ENCODE measurements at regions not wholly inside any gene's neighbourhood (a gene's known extent, or its start where the extent isn't known, plus 50 kb on each side); places are given as distances from the start of the nearest gene placed in this dataset.

GRCh38 chr20:59429396-59429795, 129.0 kb downstream of the EDN3 start:
- peaks cover 8% of the 10 kb centered on the region for H3K9me3 Mint-ChIP-seq
- peaks cover 7% of the 10 kb centered on the region for H3K4me1 Mint-ChIP-seq
- H3K27me3 Mint-ChIP-seq, result peaks cover 1% of the 10 kb centered on the region
- no peak for DNase-seq
- no peaks in the 10 kb centered on the region for H3K36me3 Mint-ChIP-seq (ENCODE audit: low read depth)
- H3K4me3 Mint-ChIP-seq, result peak overlapping the region; percentile 41
- no peak overlapping the region for H3K27ac Mint-ChIP-seq
- intact Hi-C loops (cut with micrococcal nuclease), result no loop called here

- no peak overlapping the region for H3K27ac Mint-ChIP-seq
- no peak overlapping the region for H3K4me3 Mint-ChIP-seq
- DNase-seq, result no peak
- peaks cover 1% of the 10 kb centered on the region for H3K27me3 Mint-ChIP-seq
- H3K4me1 Mint-ChIP-seq, result peaks cover 7% of the 10 kb centered on the region
- H3K36me3 Mint-ChIP-seq (ENCODE audit: low read depth), result no peaks in the 10 kb centered on the region
- intact Hi-C loops (cut with micrococcal nuclease), result no loop called here
- H3K9me3 Mint-ChIP-seq, result peaks cover 8% of the 10 kb centered on the region
These were observed 130.6 kb downstream of the EDN3 start for GRCh38 chr20:59431014-59431413.

GRCh38 chr20:59434960-59435359, 134.5 kb downstream of the EDN3 start:
- no peak for DNase-seq
- intact Hi-C loops (cut with micrococcal nuclease), result no loop called here
- Mint-ChIP-seq H3K27me3 (peaks cover 1% of the 10 kb centered on the region), H3K9me3 (no peaks in the 10 kb centered on the region), H3K4me1 (no peaks in the 10 kb centered on the region), H3K4me3 (no peak overlapping the region), H3K36me3 (ENCODE audit: low read depth) (no peaks in the 10 kb centered on the region), H3K27ac (no peak overlapping the region)

- Mint-ChIP-seq H3K27ac (no peak overlapping the region), H3K9me3 (no peaks in the 10 kb centered on the region), H3K4me1 (no peaks in the 10 kb centered on the region), H3K36me3 (ENCODE audit: low read depth) (no peaks in the 10 kb centered on the region), H3K27me3 (peaks cover 1% of the 10 kb centered on the region), H3K4me3 (no peak overlapping the region)
- DNase-seq, result no peak
- intact Hi-C loops (cut with micrococcal nuclease), result no loop called here
These were observed 135.1 kb downstream of the EDN3 start for GRCh38 chr20:59435518-59435917.

GRCh38 chr20:59437601-59438031, 137.2 kb downstream of the EDN3 start:
- no peak for DNase-seq

GRCh38 chr20:59438201-59438600, 137.8 kb downstream of the EDN3 start:
- no peaks in the 10 kb centered on the region for H3K9me3 Mint-ChIP-seq
- intact Hi-C loops (cut with micrococcal nuclease), result no loop called here
- H3K4me3 Mint-ChIP-seq, result no peak overlapping the region
- H3K27ac Mint-ChIP-seq, result no peak overlapping the region
- H3K27me3 Mint-ChIP-seq, result peaks cover 13% of the 10 kb centered on the region
- no peaks in the 10 kb centered on the region for H3K4me1 Mint-ChIP-seq
- no peak for DNase-seq
- H3K36me3 Mint-ChIP-seq (ENCODE audit: low read depth), result no peaks in the 10 kb centered on the region

More at GRCh38 chr20:59437601-59438031, 137.2 kb downstream of the EDN3 start:
- H3K4me3 Mint-ChIP-seq, result no peak overlapping the region
- H3K36me3 Mint-ChIP-seq (ENCODE audit: low read depth), result no peaks in the 10 kb centered on the region
- H3K27ac Mint-ChIP-seq, result no peak overlapping the region
- no peaks in the 10 kb centered on the region for H3K4me1 Mint-ChIP-seq
- intact Hi-C loops (cut with micrococcal nuclease), result no loop called here
- H3K27me3 Mint-ChIP-seq, result peaks cover 9% of the 10 kb centered on the region
- H3K9me3 Mint-ChIP-seq, result no peaks in the 10 kb centered on the region

- Mint-ChIP-seq H3K4me3 (no peak overlapping the region), H3K27ac (no peak overlapping the region), H3K4me1 (no peaks in the 10 kb centered on the region), H3K9me3 (no peaks in the 10 kb centered on the region), H3K36me3 (ENCODE audit: low read depth) (no peaks in the 10 kb centered on the region), H3K27me3 (peaks cover 19% of the 10 kb centered on the region)
- DNase-seq, result no peak
- intact Hi-C loops (cut with micrococcal nuclease), result no loop called here
These were observed 138.8 kb downstream of the EDN3 start for GRCh38 chr20:59439243-59439642.

- Mint-ChIP-seq H3K4me3 (no peak overlapping the region), H3K9me3 (no peaks in the 10 kb centered on the region), H3K4me1 (no peaks in the 10 kb centered on the region), H3K36me3 (ENCODE audit: low read depth) (no peaks in the 10 kb centered on the region), H3K27me3 (peaks cover 27% of the 10 kb centered on the region), H3K27ac (no peak overlapping the region)
- intact Hi-C loops (cut with micrococcal nuclease), result no loop called here
- no peak for DNase-seq
These were observed 140.9 kb downstream of the EDN3 start for GRCh38 chr20:59441306-59441705.

- H3K9me3 Mint-ChIP-seq, result no peaks in the 10 kb centered on the region
- no peak overlapping the region for H3K4me3 Mint-ChIP-seq
- H3K27ac Mint-ChIP-seq, result no peak overlapping the region
- peaks cover 35% of the 10 kb centered on the region for H3K27me3 Mint-ChIP-seq
- intact Hi-C loops (cut with micrococcal nuclease), result no loop called here
- no peaks in the 10 kb centered on the region for H3K36me3 Mint-ChIP-seq (ENCODE audit: low read depth)
- no peaks in the 10 kb centered on the region for H3K4me1 Mint-ChIP-seq
- no peak for DNase-seq
These were observed 141.7 kb downstream of the EDN3 start for GRCh38 chr20:59441860-59442810.

GRCh38 chr20:59443550-59443949, 143.1 kb downstream of the EDN3 start:
- H3K27ac Mint-ChIP-seq, result no peak overlapping the region
- DNase-seq, result no peak
- intact Hi-C loops (cut with micrococcal nuclease), result no loop called here
- no peaks in the 10 kb centered on the region for H3K36me3 Mint-ChIP-seq (ENCODE audit: low read depth)
- no peaks in the 10 kb centered on the region for H3K9me3 Mint-ChIP-seq
- H3K4me3 Mint-ChIP-seq, result no peak overlapping the region
- no peaks in the 10 kb centered on the region for H3K4me1 Mint-ChIP-seq
- peaks cover 44% of the 10 kb centered on the region for H3K27me3 Mint-ChIP-seq

- H3K9me3 Mint-ChIP-seq, result no peaks in the 10 kb centered on the region
- H3K4me3 Mint-ChIP-seq, result no peak overlapping the region
- no peaks in the 10 kb centered on the region for H3K4me1 Mint-ChIP-seq
- peaks cover 50% of the 10 kb centered on the region for H3K27me3 Mint-ChIP-seq
- intact Hi-C loops (cut with micrococcal nuclease), result no loop called here
- H3K36me3 Mint-ChIP-seq (ENCODE audit: low read depth), result no peaks in the 10 kb centered on the region
- H3K27ac Mint-ChIP-seq, result no peak overlapping the region
- no peak for DNase-seq
These were observed 146.0 kb downstream of the EDN3 start for GRCh38 chr20:59446376-59446775.

GRCh38 chr20:59448196-59448595, 147.8 kb downstream of the EDN3 start:
- no peaks in the 10 kb centered on the region for H3K4me1 Mint-ChIP-seq
- DNase-seq, result no peak
- peaks cover 40% of the 10 kb centered on the region for H3K27me3 Mint-ChIP-seq
- no peak overlapping the region for H3K27ac Mint-ChIP-seq
- no peaks in the 10 kb centered on the region for H3K36me3 Mint-ChIP-seq (ENCODE audit: low read depth)
- H3K4me3 Mint-ChIP-seq, result no peak overlapping the region
- H3K9me3 Mint-ChIP-seq, result no peaks in the 10 kb centered on the region
- intact Hi-C loops (cut with micrococcal nuclease), result no loop called here

- Mint-ChIP-seq H3K4me3 (no peak overlapping the region), H3K27me3 (peaks cover 34% of the 10 kb centered on the region), H3K36me3 (ENCODE audit: low read depth) (no peaks in the 10 kb centered on the region), H3K9me3 (no peaks in the 10 kb centered on the region), H3K27ac (no peak overlapping the region), H3K4me1 (no peaks in the 10 kb centered on the region)
- intact Hi-C loops (cut with micrococcal nuclease), result no loop called here
- no peak for DNase-seq
These were observed 148.5 kb downstream of the EDN3 start for GRCh38 chr20:59448851-59449444.

- Mint-ChIP-seq H3K27ac (no peak overlapping the region), H3K4me1 (no peaks in the 10 kb centered on the region), H3K36me3 (ENCODE audit: low read depth) (no peaks in the 10 kb centered on the region), H3K27me3 (peaks cover 27% of the 10 kb centered on the region), H3K9me3 (no peaks in the 10 kb centered on the region), H3K4me3 (no peak overlapping the region)
- intact Hi-C loops (cut with micrococcal nuclease), result no loop called here
- no peak for DNase-seq
These were observed 150.7 kb downstream of the EDN3 start for GRCh38 chr20:59451066-59451630.

All from activated CD4-positive, alpha-beta T cell treated with anti-CD3 and anti-CD28 coated beads, Interleukin-2, amount 10 ng/mL, durations not matched to agents 24 days and 14 days (primary cell).